Neural cell (in vitro differentiated cells): ENCODE measurements at regions not wholly inside any gene's neighbourhood (a gene's known extent, or its start where the extent isn't known, plus 50 kb on each side); places are given as distances from the start of the nearest gene placed in this dataset.

Experiments used
- H2AFZ ChIP-seq: fragments of 200-600, 300-800 bp; sonication (generic), shearing (Covaris generic); 2 replicates; pipeline ENCODE4 v1.6.0; 2014; ENCODE audit warnings: low read depth, mild to moderate bottlenecking, antibody characterized with exemption, low read length, moderate library complexity
- H3F3A ChIP-seq: fragments of 200-600 bp; shearing (Covaris generic); 2 replicates; pipeline ENCODE4 v1.6.1; 2016; ENCODE audit warnings: mild to moderate bottlenecking, moderate library complexity, mixed read lengths, antibody characterized with exemption, low read length; ENCODE audit not compliant: insufficient read depth, poor library complexity, severe bottlenecking
- H3K27ac ChIP-seq: fragments of 200-600, 300-800 bp; sonication (generic), shearing (Covaris generic); 2 replicates; pipeline ENCODE4 v1.5.1; 2014; ENCODE audit warnings: mild to moderate bottlenecking, low read length, moderate library complexity
- H3K27me3 ChIP-seq: fragments of 300-800, 200-600 bp; sonication (generic), shearing (Covaris generic); 2 replicates; pipeline ENCODE4 v1.6.0; 2014; ENCODE audit warnings: mild to moderate bottlenecking, low read depth, low read length, moderate library complexity; ENCODE audit not compliant: insufficient read depth
- H3K36me3 ChIP-seq: fragments of 300-800, 200-600 bp; sonication (generic), shearing (Covaris generic); 2 replicates; pipeline ENCODE4 v1.5.1; 2014; ENCODE audit warnings: mild to moderate bottlenecking, antibody characterized with exemption, low read length, moderate library complexity; ENCODE audit not compliant: insufficient read depth
- H3K4me2 ChIP-seq: fragments of 300-800, 200-600 bp; sonication (generic), shearing (Covaris generic); 2 replicates; pipeline ENCODE4 v1.6.0; 2014; ENCODE audit warnings: mild to moderate bottlenecking, low read length
- H3K4me3 ChIP-seq: fragments of 300-800, 200-600 bp; sonication (generic), shearing (Covaris generic); 2 replicates; pipeline ENCODE4 v1.5.1; 2014; ENCODE audit warnings: mild to moderate bottlenecking, low read length, moderate library complexity
- H3K79me2 ChIP-seq: fragments of 200-600 bp; shearing (Covaris generic); replicated peaks from 2 replicates; pipeline ENCODE4 v1.6.0; 2014; ENCODE audit warnings: mild to moderate bottlenecking, low read length, moderate library complexity; ENCODE audit not compliant: insufficient read depth
- H3K9ac ChIP-seq: fragments of 300-800, 200-600 bp; sonication (generic), shearing (Covaris generic); 2 replicates; pipeline ENCODE4 v1.6.1; 2016; ENCODE audit warnings: mild to moderate bottlenecking, low read length, mixed read lengths
- H3K9me2 ChIP-seq: fragments of 200-600 bp; shearing (Covaris generic); 2 replicates; pipeline ENCODE4 v1.6.1; 2016; ENCODE audit warnings: mild to moderate bottlenecking, low read length, mixed read lengths; ENCODE audit not compliant: insufficient read depth
- H3K9me3 ChIP-seq: fragments of 200-600, 300-800 bp; sonication (generic), shearing (Covaris generic); 2 replicates; pipeline ENCODE4 v1.6.1; 2016; ENCODE audit warnings: mild to moderate bottlenecking, mixed run types, low read length, moderate library complexity, mixed read lengths
- H4K20me1 ChIP-seq: fragments of 200-600 bp; shearing (Covaris generic); 2 replicates; pipeline ENCODE4 v1.6.1; 2016; ENCODE audit warnings: mild to moderate bottlenecking, mixed run types; ENCODE audit not compliant: insufficient read depth
- EP300 ChIP-seq: fragments of 450-650 bp; conservative IDR thresholded peaks from 2 replicates; pipeline ENCODE4 v1.6.1; 2014; ENCODE audit warnings: antibody characterized with exemption, mild to moderate bottlenecking, moderate library complexity; ENCODE audit not compliant: poor library complexity, severe bottlenecking
- EZH2 ChIP-seq: fragments of 200-600, 300-800 bp; shearing (Covaris generic), sonication (generic); IDR thresholded peaks from 2 replicates; pipeline ENCODE4 v1.6.1; 2014; ENCODE audit warnings: antibody characterized with exemption, low read length, borderline replicate concordance, mild to moderate bottlenecking; ENCODE audit not compliant: insufficient read depth, poor library complexity, severe bottlenecking
- MXI1 ChIP-seq: fragments of 450-650 bp; conservative IDR thresholded peaks from 2 replicates; pipeline ENCODE4 v1.6.1; 2014; ENCODE audit warnings: antibody characterized with exemption, mild to moderate bottlenecking; ENCODE audit not compliant: poor library complexity, severe bottlenecking
- POLR2AphosphoS5 ChIP-seq: IDR thresholded peaks from 2 replicates; pipeline ENCODE4 v1.6.1; 2012
- RAD21 ChIP-seq: fragments of 450-650 bp; conservative IDR thresholded peaks from 2 replicates; pipeline ENCODE4 v1.6.1; 2014; ENCODE audit warnings: antibody characterized with exemption, mild to moderate bottlenecking, moderate library complexity
- SMC3 ChIP-seq: fragments of 450-650 bp; conservative IDR thresholded peaks from 2 replicates; pipeline ENCODE4 v1.6.1; 2014; ENCODE audit warnings: antibody characterized with exemption, mild to moderate bottlenecking, moderate library complexity; ENCODE audit not compliant: poor library complexity
- TAF1 ChIP-seq: IDR thresholded peaks from 2 replicates; pipeline ENCODE4 v1.6.1; 2012; ENCODE audit warnings: low read depth
- TF ChIP-seq, protein P1 (sequence below): IDR thresholded peaks from 2 replicates; pipeline ENCODE4 v1.6.1; 2012; ENCODE audit warnings: borderline replicate concordance
- TF ChIP-seq, protein P2 (sequence below): fragments of 450-650 bp; IDR thresholded peaks from 2 replicates; pipeline ENCODE4 v1.5.1; 2014; ENCODE audit warnings: antibody characterized with exemption, mild to moderate bottlenecking, moderate library complexity; ENCODE audit not compliant: poor library complexity, severe bottlenecking

DNA sequence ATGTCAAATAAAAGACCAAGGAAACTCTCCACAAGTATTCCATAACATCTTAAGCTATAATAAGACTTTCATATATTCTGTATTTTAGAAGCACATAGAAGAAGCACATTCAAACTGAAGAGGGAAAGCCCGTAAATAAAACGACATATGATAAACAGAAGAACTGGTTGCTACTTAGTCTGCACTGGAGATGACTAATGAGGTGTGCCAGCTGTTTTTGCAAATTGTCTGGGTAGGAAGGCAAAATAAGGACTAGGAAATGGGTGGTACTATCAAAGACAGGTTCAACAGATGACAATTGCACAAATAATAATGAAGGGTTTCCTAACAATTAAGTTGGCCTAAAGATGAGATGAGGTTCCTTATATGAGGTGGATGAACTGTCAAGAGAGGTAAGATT lies 593.2 kb upstream of the CCDC179 start:
- no peaks in the 10 kb centered on the region for H4K20me1 ChIP-seq
- no peak overlapping the region for H2AFZ ChIP-seq
- H3K27me3 ChIP-seq = no peaks in the 10 kb centered on the region
- H3F3A ChIP-seq = no peaks in the 10 kb centered on the region
- H3K79me2 ChIP-seq = no peaks in the 10 kb centered on the region
- H3K9me3 ChIP-seq = no peaks in the 10 kb centered on the region
- TF ChIP-seq MXI1 (no peak), SMC3 (no peak), POLR2AphosphoS5 (no peak), TAF1 (no peak), RAD21 (no peak), EP300 (no peak), EZH2 (no peak)
- TF ChIP-seq, protein P1, sequence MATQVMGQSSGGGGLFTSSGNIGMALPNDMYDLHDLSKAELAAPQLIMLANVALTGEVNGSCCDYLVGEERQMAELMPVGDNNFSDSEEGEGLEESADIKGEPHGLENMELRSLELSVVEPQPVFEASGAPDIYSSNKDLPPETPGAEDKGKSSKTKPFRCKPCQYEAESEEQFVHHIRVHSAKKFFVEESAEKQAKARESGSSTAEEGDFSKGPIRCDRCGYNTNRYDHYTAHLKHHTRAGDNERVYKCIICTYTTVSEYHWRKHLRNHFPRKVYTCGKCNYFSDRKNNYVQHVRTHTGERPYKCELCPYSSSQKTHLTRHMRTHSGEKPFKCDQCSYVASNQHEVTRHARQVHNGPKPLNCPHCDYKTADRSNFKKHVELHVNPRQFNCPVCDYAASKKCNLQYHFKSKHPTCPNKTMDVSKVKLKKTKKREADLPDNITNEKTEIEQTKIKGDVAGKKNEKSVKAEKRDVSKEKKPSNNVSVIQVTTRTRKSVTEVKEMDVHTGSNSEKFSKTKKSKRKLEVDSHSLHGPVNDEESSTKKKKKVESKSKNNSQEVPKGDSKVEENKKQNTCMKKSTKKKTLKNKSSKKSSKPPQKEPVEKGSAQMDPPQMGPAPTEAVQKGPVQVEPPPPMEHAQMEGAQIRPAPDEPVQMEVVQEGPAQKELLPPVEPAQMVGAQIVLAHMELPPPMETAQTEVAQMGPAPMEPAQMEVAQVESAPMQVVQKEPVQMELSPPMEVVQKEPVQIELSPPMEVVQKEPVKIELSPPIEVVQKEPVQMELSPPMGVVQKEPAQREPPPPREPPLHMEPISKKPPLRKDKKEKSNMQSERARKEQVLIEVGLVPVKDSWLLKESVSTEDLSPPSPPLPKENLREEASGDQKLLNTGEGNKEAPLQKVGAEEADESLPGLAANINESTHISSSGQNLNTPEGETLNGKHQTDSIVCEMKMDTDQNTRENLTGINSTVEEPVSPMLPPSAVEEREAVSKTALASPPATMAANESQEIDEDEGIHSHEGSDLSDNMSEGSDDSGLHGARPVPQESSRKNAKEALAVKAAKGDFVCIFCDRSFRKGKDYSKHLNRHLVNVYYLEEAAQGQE = no peak
- TF ChIP-seq, protein P2, sequence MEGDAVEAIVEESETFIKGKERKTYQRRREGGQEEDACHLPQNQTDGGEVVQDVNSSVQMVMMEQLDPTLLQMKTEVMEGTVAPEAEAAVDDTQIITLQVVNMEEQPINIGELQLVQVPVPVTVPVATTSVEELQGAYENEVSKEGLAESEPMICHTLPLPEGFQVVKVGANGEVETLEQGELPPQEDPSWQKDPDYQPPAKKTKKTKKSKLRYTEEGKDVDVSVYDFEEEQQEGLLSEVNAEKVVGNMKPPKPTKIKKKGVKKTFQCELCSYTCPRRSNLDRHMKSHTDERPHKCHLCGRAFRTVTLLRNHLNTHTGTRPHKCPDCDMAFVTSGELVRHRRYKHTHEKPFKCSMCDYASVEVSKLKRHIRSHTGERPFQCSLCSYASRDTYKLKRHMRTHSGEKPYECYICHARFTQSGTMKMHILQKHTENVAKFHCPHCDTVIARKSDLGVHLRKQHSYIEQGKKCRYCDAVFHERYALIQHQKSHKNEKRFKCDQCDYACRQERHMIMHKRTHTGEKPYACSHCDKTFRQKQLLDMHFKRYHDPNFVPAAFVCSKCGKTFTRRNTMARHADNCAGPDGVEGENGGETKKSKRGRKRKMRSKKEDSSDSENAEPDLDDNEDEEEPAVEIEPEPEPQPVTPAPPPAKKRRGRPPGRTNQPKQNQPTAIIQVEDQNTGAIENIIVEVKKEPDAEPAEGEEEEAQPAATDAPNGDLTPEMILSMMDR = no peak
- H3K9me2 ChIP-seq = no peaks in the 10 kb centered on the region
- no peak overlapping the region for H3K4me2 ChIP-seq
- no peak overlapping the region for H3K9ac ChIP-seq
- no peak overlapping the region for H3K27ac ChIP-seq
- H3K36me3 ChIP-seq = no peaks in the 10 kb centered on the region
- no peak overlapping the region for H3K4me3 ChIP-seq

DNA sequence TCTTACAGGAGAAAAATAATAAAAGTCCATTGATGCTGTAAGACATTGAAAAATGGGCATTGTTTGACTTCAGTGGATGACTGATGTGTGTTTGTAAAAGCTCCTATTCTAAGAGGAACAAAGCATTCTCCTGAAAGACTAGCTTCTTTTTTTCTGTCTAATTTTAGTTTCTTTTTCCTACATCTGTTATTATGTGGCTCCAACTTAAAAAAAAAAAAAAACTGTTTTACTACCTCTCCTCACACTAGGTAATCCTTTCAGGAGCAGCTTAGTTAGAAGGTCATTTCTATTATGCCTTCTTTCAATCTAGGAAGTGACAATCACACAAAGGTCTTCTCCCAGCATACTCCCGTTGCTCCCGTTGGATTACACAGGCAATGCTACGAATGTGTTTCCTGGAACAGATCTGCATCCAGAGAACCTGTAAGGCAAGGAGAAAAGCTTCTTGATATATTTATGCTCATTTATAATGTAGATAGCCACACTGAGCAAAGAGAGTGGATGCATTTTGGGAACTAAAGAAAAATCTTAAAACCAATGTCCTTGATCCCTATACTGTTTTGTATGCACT lies 595.1 kb upstream of the CCDC179 start:
- H3K4me3 ChIP-seq = no peak overlapping the region
- no peaks in the 10 kb centered on the region for H3F3A ChIP-seq
- TF ChIP-seq, protein P1 = peak; percentile 71
- TF ChIP-seq MXI1 = no peak
- TF ChIP-seq TAF1 = no peak
- no peak for TF ChIP-seq RAD21
- H3K36me3 ChIP-seq = no peaks in the 10 kb centered on the region
- no peaks in the 10 kb centered on the region for H3K79me2 ChIP-seq
- no peaks in the 10 kb centered on the region for H3K9me3 ChIP-seq
- no peaks in the 10 kb centered on the region for H4K20me1 ChIP-seq
- no peak overlapping the region for H2AFZ ChIP-seq
- H3K9me2 ChIP-seq = no peaks in the 10 kb centered on the region
- no peak overlapping the region for H3K27ac ChIP-seq
- no peak overlapping the region for H3K9ac ChIP-seq
- no peaks in the 10 kb centered on the region for H3K27me3 ChIP-seq
- no peak overlapping the region for H3K4me2 ChIP-seq
